ENCODE measurements at regions not wholly inside any gene's neighbourhood (a gene's known extent, or its start where the extent isn't known, plus 50 kb on each side); places are given as distances from the start of the nearest gene placed in this dataset.
"Not testable (repeated sequence)": the region's sequence is repeated elsewhere in the genome, so short reads cannot be mapped to it uniquely, and the experiment has no call there.

GRCh38 chr3:6753536-6753935 lies 107.4 kb upstream of the GRM7 start:
- no peaks in the 10 kb centered on the region for H3K27me3 ChIP-seq (ENCODE audit: control insufficient read depth, insufficient read depth, low read length)
- no peaks in the 10 kb centered on the region for H3K36me3 ChIP-seq (ENCODE audit: control insufficient read depth, insufficient read depth, low read length)
- H3K4me1 ChIP-seq (ENCODE audit: control insufficient read depth, insufficient read depth, low read length) = no peaks in the 10 kb centered on the region
- DNase-seq (ENCODE audit: low read depth in 4 of 6, low spot score in 6 of 6) = no peak
- no peak overlapping the region for H3K4me3 ChIP-seq (ENCODE audit: low read depth, low read length)
- peaks cover 5% of the 10 kb centered on the region for H3K9me3 ChIP-seq (ENCODE audit: control insufficient read depth, insufficient read depth, low read length)
- 100% methylated on average over 1 of the region's 2 CpGs for WGBS (ENCODE audit: insufficient coverage)
- no peak overlapping the region for H3K27ac ChIP-seq (ENCODE audit: low read depth, low read length)

GRCh38 chr3:6769532-6770396 lies 91.2 kb upstream of the GRM7 start:
- H3K9me3 ChIP-seq (ENCODE audit: control insufficient read depth, insufficient read depth, low read length); H3K27ac ChIP-seq (ENCODE audit: low read depth, low read length); H3K4me3 ChIP-seq (ENCODE audit: low read depth, low read length); H3K36me3 ChIP-seq (ENCODE audit: control insufficient read depth, insufficient read depth, low read length); H3K27me3 ChIP-seq (ENCODE audit: control insufficient read depth, insufficient read depth, low read length); H3K4me1 ChIP-seq (ENCODE audit: control insufficient read depth, insufficient read depth, low read length); DNase-seq (ENCODE audit: low read depth in 4 of 6, low spot score in 6 of 6): not testable (repeated sequence)
- 94% methylated on average over 20 of the region's 32 CpGs for WGBS (ENCODE audit: insufficient coverage)

- Histone ChIP-seq H3K27ac (ENCODE audit: low read depth, low read length) (no peak overlapping the region), H3K4me3 (ENCODE audit: low read depth, low read length) (no peak overlapping the region), H3K27me3 (ENCODE audit: control insufficient read depth, insufficient read depth, low read length) (no peaks in the 10 kb centered on the region), H3K36me3 (ENCODE audit: control insufficient read depth, insufficient read depth, low read length) (no peaks in the 10 kb centered on the region), H3K9me3 (ENCODE audit: control insufficient read depth, insufficient read depth, low read length) (no peaks in the 10 kb centered on the region), H3K4me1 (ENCODE audit: control insufficient read depth, insufficient read depth, low read length) (no peaks in the 10 kb centered on the region)
- DNase-seq (ENCODE audit: low read depth in 4 of 6, low spot score in 6 of 6) = peak in 4 of 6 donors; percentile 36 to 81 (median 62)
Observed at GRCh38 chr3:6770397-6770690, 90.6 kb upstream of the GRM7 start.

- no peaks in the 10 kb centered on the region for H3K4me1 ChIP-seq (ENCODE audit: control insufficient read depth, insufficient read depth, low read length)
- no peak overlapping the region for H3K4me3 ChIP-seq (ENCODE audit: low read depth, low read length)
- H3K27me3 ChIP-seq (ENCODE audit: control insufficient read depth, insufficient read depth, low read length) = no peaks in the 10 kb centered on the region
- H3K9me3 ChIP-seq (ENCODE audit: control insufficient read depth, insufficient read depth, low read length) = no peaks in the 10 kb centered on the region
- no CpG with 5 or more reads among the region's 5 CpGs for WGBS (ENCODE audit: insufficient coverage)
- H3K27ac ChIP-seq (ENCODE audit: low read depth, low read length) = no peak overlapping the region
- no peaks in the 10 kb centered on the region for H3K36me3 ChIP-seq (ENCODE audit: control insufficient read depth, insufficient read depth, low read length)
- peak in 2 of 6 donors; percentile 11 to 43 for DNase-seq (ENCODE audit: low read depth in 4 of 6, low spot score in 6 of 6)
Observed at GRCh38 chr3:6771171-6771570, 89.7 kb upstream of the GRM7 start.

GRCh38 chr3:6779140-6779539 lies 81.8 kb upstream of the GRM7 start:
- Histone ChIP-seq H3K4me3 (ENCODE audit: low read depth, low read length) (no peak overlapping the region), H3K27ac (ENCODE audit: low read depth, low read length) (no peak overlapping the region), H3K36me3 (ENCODE audit: control insufficient read depth, insufficient read depth, low read length) (no peaks in the 10 kb centered on the region), H3K9me3 (ENCODE audit: control insufficient read depth, insufficient read depth, low read length) (no peaks in the 10 kb centered on the region), H3K4me1 (ENCODE audit: control insufficient read depth, insufficient read depth, low read length) (no peaks in the 10 kb centered on the region), H3K27me3 (ENCODE audit: control insufficient read depth, insufficient read depth, low read length) (no peaks in the 10 kb centered on the region)
- 98% methylated on average over 5 of the region's 6 CpGs for WGBS (ENCODE audit: insufficient coverage)
- no peak for DNase-seq (ENCODE audit: low read depth in 4 of 6, low spot score in 6 of 6)

GRCh38 chr3:6781092-6781491 lies 79.8 kb upstream of the GRM7 start:
- Histone ChIP-seq H3K27ac (ENCODE audit: low read depth, low read length) (no peak overlapping the region), H3K9me3 (ENCODE audit: control insufficient read depth, insufficient read depth, low read length) (no peaks in the 10 kb centered on the region), H3K36me3 (ENCODE audit: control insufficient read depth, insufficient read depth, low read length) (no peaks in the 10 kb centered on the region), H3K27me3 (ENCODE audit: control insufficient read depth, insufficient read depth, low read length) (no peaks in the 10 kb centered on the region), H3K4me3 (ENCODE audit: low read depth, low read length) (no peak overlapping the region), H3K4me1 (ENCODE audit: control insufficient read depth, insufficient read depth, low read length) (no peaks in the 10 kb centered on the region)
- WGBS (ENCODE audit: insufficient coverage) = no CpG with 5 or more reads among the region's 3 CpGs
- DNase-seq (ENCODE audit: low read depth in 4 of 6, low spot score in 6 of 6) = no peak

GRCh38 chr3:6785726-6786125 lies 75.2 kb upstream of the GRM7 start:
- no peak for DNase-seq (ENCODE audit: low read depth in 4 of 6, low spot score in 6 of 6)
- no peaks in the 10 kb centered on the region for H3K36me3 ChIP-seq (ENCODE audit: control insufficient read depth, insufficient read depth, low read length)
- no peaks in the 10 kb centered on the region for H3K27me3 ChIP-seq (ENCODE audit: control insufficient read depth, insufficient read depth, low read length)
- no peak overlapping the region for H3K27ac ChIP-seq (ENCODE audit: low read depth, low read length)
- H3K4me3 ChIP-seq (ENCODE audit: low read depth, low read length) = no peak overlapping the region
- H3K9me3 ChIP-seq (ENCODE audit: control insufficient read depth, insufficient read depth, low read length) = no peaks in the 10 kb centered on the region
- no peaks in the 10 kb centered on the region for H3K4me1 ChIP-seq (ENCODE audit: control insufficient read depth, insufficient read depth, low read length)
- no CpG with 5 or more reads among the region's 2 CpGs for WGBS (ENCODE audit: insufficient coverage)

- Histone ChIP-seq H3K9me3 (ENCODE audit: control insufficient read depth, insufficient read depth, low read length) (no peaks in the 10 kb centered on the region), H3K4me3 (ENCODE audit: low read depth, low read length) (no peak overlapping the region), H3K4me1 (ENCODE audit: control insufficient read depth, insufficient read depth, low read length) (no peaks in the 10 kb centered on the region), H3K27ac (ENCODE audit: low read depth, low read length) (no peak overlapping the region), H3K27me3 (ENCODE audit: control insufficient read depth, insufficient read depth, low read length) (no peaks in the 10 kb centered on the region), H3K36me3 (ENCODE audit: control insufficient read depth, insufficient read depth, low read length) (no peaks in the 10 kb centered on the region)
- peak in 2 of 6 donors; percentile 50 to 81 for DNase-seq (ENCODE audit: low read depth in 4 of 6, low spot score in 6 of 6)
- WGBS (ENCODE audit: insufficient coverage) = no CpG with 5 or more reads among the region's 2 CpGs
Observed at GRCh38 chr3:6791161-6791560, 69.8 kb upstream of the GRM7 start.

GRCh38 chr3:6799264-6799915 lies 61.5 kb upstream of the GRM7 start:
- Histone ChIP-seq H3K36me3 (ENCODE audit: control insufficient read depth, insufficient read depth, low read length) (no peaks in the 10 kb centered on the region), H3K9me3 (ENCODE audit: control insufficient read depth, insufficient read depth, low read length) (no peaks in the 10 kb centered on the region), H3K27ac (ENCODE audit: low read depth, low read length) (no peak overlapping the region), H3K4me3 (ENCODE audit: low read depth, low read length) (no peak overlapping the region), H3K4me1 (ENCODE audit: control insufficient read depth, insufficient read depth, low read length) (no peaks in the 10 kb centered on the region), H3K27me3 (ENCODE audit: control insufficient read depth, insufficient read depth, low read length) (no peaks in the 10 kb centered on the region)
- peak in 1 of 6 donors; percentile 18 for DNase-seq (ENCODE audit: low read depth in 4 of 6, low spot score in 6 of 6)
- WGBS (ENCODE audit: insufficient coverage) = no CpG with 5 or more reads among the region's 6 CpGs

- H3K27ac ChIP-seq (ENCODE audit: low read depth, low read length) = no peak overlapping the region
- DNase-seq (ENCODE audit: low read depth in 4 of 6, low spot score in 6 of 6) = peak in 3 of 6 donors; percentile 4 to 79 (median 55)
- WGBS (ENCODE audit: insufficient coverage) = 76% methylated on average over 2 of the region's 3 CpGs
Observed at GRCh38 chr3:6803619-6804018, 57.3 kb upstream of the GRM7 start.

More at GRCh38 chr3:6803619-6804018, 57.3 kb upstream of the GRM7 start:
- Histone ChIP-seq H3K4me1 (ENCODE audit: control insufficient read depth, insufficient read depth, low read length) (no peaks in the 10 kb centered on the region), H3K27me3 (ENCODE audit: control insufficient read depth, insufficient read depth, low read length) (no peaks in the 10 kb centered on the region), H3K4me3 (ENCODE audit: low read depth, low read length) (no peak overlapping the region), H3K36me3 (ENCODE audit: control insufficient read depth, insufficient read depth, low read length) (no peaks in the 10 kb centered on the region), H3K9me3 (ENCODE audit: control insufficient read depth, insufficient read depth, low read length) (no peaks in the 10 kb centered on the region)
